ENCODE measurements at regions not wholly inside any gene's neighbourhood (a gene's known extent, or its start where the extent isn't known, plus 50 kb on each side); places are given as distances from the start of the nearest gene placed in this dataset.

DNA sequence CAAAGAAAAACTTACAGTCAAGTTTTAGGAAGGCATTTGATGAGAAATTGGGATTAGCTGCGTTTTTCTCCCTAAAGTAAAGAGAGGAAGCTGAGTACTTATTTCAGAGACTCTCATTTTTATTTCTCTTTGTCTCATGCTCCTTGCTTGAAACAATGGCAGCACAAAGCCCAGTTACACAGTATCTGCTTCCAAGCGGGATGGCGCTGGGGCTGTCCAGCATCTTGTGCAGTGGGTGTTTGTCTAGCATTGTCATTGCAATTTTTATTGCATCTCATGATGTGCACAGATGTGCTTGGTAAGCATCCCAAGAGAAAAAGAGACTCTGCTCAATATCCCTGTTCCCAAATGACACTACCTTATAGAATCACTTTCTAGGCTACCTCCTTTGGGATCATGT, 102.8 kb upstream of the ZNF521 start:
- DNase-seq, result no peak
- no peak overlapping the region for H3K27ac ChIP-seq (ENCODE audit: insufficient read depth, low read length, poor library complexity, severe bottlenecking)
- no peaks in the 10 kb centered on the region for H3K9me3 ChIP-seq (ENCODE audit: control insufficient read depth, low read length)
- H3K4me1 ChIP-seq (ENCODE audit: control insufficient read depth, insufficient read depth, low read length, poor library complexity, severe bottlenecking), result no peaks in the 10 kb centered on the region
- H3K4me3 ChIP-seq (ENCODE audit: insufficient read depth, low read depth, low read length, poor library complexity, severe bottlenecking), result no peak overlapping the region
- no peaks in the 10 kb centered on the region for H3K36me3 ChIP-seq (ENCODE audit: control insufficient read depth, insufficient read depth, low read length)
- no peaks in the 10 kb centered on the region for H3K27me3 ChIP-seq (replicated peaks; ENCODE audit: control insufficient read depth, insufficient read depth, low read length, poor library complexity, severe bottlenecking)

DNA sequence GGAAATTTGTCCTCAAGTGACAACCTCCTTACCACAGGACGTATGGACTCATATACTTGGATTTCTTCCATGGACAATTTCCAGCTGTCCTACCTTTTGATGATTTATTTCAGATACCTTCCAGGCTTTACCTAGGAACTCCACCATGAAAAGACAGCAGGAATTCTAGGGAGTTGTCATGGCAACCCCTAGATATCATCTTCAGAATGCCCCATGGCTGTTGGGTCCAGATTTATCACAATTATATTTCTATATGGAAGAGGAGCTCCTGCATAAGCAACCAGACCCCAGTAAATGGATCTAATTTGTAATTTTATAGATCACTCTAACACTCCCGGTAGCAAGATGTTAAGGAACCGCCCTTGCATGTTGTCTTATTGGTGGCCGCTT, 102.3 kb upstream of the ZNF521 start:
- H3K4me3 ChIP-seq (ENCODE audit: insufficient read depth, low read depth, low read length, poor library complexity, severe bottlenecking), result no peak overlapping the region
- DNase-seq, result no peak
- H3K36me3 ChIP-seq (ENCODE audit: control insufficient read depth, insufficient read depth, low read length), result no peaks in the 10 kb centered on the region
- no peaks in the 10 kb centered on the region for H3K27me3 ChIP-seq (replicated peaks; ENCODE audit: control insufficient read depth, insufficient read depth, low read length, poor library complexity, severe bottlenecking)
- H3K4me1 ChIP-seq (ENCODE audit: control insufficient read depth, insufficient read depth, low read length, poor library complexity, severe bottlenecking), result no peaks in the 10 kb centered on the region
- H3K27ac ChIP-seq (ENCODE audit: insufficient read depth, low read length, poor library complexity, severe bottlenecking), result no peak overlapping the region
- no peaks in the 10 kb centered on the region for H3K9me3 ChIP-seq (ENCODE audit: control insufficient read depth, low read length)

DNA sequence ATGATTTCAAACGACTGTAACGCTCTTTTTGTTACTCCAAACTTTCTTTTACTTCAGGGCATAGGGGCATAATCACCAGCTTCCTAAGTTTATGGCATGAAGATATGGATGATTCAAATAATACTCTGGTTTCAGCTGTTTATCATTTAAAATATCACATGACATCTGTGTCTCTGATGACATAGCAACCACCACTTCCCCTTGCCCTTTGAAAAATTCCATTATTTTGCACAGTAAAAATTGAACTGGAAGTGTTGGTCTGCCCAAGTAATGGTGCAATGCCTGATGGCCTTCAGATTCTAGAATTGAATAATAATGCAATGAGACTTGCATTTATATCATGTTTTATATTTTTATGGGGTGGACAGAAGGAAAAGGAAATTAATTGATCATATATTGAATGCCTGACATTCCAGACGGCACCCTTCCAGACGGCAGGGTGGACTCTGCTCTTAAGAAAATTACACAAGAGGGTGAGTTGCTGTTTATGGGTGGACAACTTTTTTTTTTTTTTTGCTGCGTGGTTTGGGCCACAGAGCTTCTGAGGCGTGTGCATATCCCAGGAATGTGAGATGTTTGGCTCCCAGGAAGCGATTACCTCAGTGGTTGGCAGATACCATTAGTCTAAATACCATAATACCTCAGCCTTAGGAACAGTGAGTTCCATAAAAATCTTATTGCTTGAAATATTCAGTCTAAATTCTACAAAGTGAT, 101.7 kb upstream of the ZNF521 start:
- no peak overlapping the region for H3K27ac ChIP-seq (ENCODE audit: insufficient read depth, low read length, poor library complexity, severe bottlenecking)

DNA sequence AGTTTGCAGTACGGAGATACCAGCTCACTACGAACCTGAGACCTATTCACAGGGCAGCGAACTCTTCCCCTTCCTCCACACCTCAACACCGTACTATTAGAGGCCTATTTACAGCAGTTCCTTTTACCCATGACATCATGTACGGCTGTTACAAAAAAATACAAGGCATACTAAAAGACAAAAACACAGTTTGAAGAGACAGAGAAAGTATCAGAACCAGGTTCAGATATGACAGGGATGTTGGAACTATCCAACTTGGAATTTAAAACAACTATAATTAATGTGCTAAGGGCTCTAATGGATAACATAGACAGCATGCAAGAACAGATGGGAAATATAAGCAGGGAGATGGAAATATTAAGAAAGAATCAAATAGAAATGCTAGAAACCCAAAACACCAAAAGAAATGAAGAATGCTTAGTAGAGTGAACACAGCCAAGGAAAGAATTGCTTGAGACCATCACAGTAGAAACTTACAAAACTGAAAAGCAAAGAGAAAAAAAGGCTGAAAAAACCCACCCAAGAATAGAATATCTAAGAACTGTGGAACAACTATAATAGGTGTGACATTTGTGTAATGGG, 99.2 kb upstream of the ZNF521 start:
- Histone ChIP-seq H3K36me3 (ENCODE audit: control insufficient read depth, insufficient read depth, low read length) (no peaks in the 10 kb centered on the region), H3K4me1 (ENCODE audit: control insufficient read depth, insufficient read depth, low read length, poor library complexity, severe bottlenecking) (no peaks in the 10 kb centered on the region), H3K27ac (ENCODE audit: insufficient read depth, low read length, poor library complexity, severe bottlenecking) (no peak overlapping the region), H3K27me3 (replicated peaks; ENCODE audit: control insufficient read depth, insufficient read depth, low read length, poor library complexity, severe bottlenecking) (no peaks in the 10 kb centered on the region), H3K4me3 (ENCODE audit: insufficient read depth, low read depth, low read length, poor library complexity, severe bottlenecking) (no peak overlapping the region), H3K9me3 (ENCODE audit: control insufficient read depth, low read length) (no peaks in the 10 kb centered on the region)
- no peak for DNase-seq

More for the DNA sequence above, 101.7 kb upstream of the ZNF521 start:
- Histone ChIP-seq H3K36me3 (ENCODE audit: control insufficient read depth, insufficient read depth, low read length) (no peaks in the 10 kb centered on the region), H3K4me3 (ENCODE audit: insufficient read depth, low read depth, low read length, poor library complexity, severe bottlenecking) (no peak overlapping the region), H3K27me3 (replicated peaks; ENCODE audit: control insufficient read depth, insufficient read depth, low read length, poor library complexity, severe bottlenecking) (no peaks in the 10 kb centered on the region), H3K9me3 (ENCODE audit: control insufficient read depth, low read length) (no peaks in the 10 kb centered on the region), H3K4me1 (ENCODE audit: control insufficient read depth, insufficient read depth, low read length, poor library complexity, severe bottlenecking) (no peaks in the 10 kb centered on the region)
- no peak for DNase-seq

DNA sequence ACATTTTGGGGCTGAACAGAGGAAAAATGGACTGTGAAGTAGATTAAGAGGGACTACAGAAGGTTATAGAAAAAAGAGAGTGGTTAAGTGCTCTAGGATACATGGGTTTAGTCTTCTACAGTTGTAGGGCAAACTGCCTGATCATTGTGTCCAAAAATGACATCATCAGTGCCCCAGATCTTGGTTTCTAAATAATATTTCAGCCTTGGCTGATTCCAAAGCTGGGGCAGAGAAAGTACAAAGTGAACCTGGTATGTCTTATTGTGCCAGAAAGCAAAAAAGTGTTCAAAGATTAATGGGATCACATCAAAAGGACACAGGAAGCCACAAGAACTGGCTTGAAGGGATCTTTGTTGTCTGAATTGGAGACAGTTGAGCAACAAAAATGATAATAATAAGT, 97.1 kb upstream of the ZNF521 start:
- Histone ChIP-seq H3K9me3 (ENCODE audit: control insufficient read depth, low read length) (no peaks in the 10 kb centered on the region), H3K27ac (ENCODE audit: insufficient read depth, low read length, poor library complexity, severe bottlenecking) (no peak overlapping the region)
- DNase-seq, result no peak

DNA sequence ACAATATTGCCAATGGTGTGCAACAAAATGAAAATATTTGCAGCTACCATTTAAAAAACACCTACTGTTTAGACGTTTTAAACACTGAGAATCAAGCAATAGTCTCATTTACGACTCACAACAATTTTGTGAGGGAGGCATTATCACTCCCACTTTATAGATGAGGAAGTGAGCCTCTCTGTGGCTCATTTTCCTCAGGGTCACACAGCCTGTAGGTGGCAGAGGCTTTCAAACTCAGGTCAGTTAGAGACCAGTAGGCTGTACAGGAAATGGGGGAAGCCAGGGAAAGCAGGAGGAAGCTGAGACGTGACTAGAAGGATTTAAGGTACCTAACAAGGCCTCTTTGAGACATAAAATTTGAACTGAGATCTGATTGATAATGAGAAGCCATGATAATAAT, 95.0 kb upstream of the ZNF521 start:
- H3K4me3 ChIP-seq (ENCODE audit: insufficient read depth, low read depth, low read length, poor library complexity, severe bottlenecking), result no peak overlapping the region
- H3K36me3 ChIP-seq (ENCODE audit: control insufficient read depth, insufficient read depth, low read length), result no peaks in the 10 kb centered on the region
- DNase-seq, result no peak
- H3K4me1 ChIP-seq (ENCODE audit: control insufficient read depth, insufficient read depth, low read length, poor library complexity, severe bottlenecking), result no peaks in the 10 kb centered on the region
- H3K27ac ChIP-seq (ENCODE audit: insufficient read depth, low read length, poor library complexity, severe bottlenecking), result no peak overlapping the region
- no peaks in the 10 kb centered on the region for H3K27me3 ChIP-seq (replicated peaks; ENCODE audit: control insufficient read depth, insufficient read depth, low read length, poor library complexity, severe bottlenecking)
- no peaks in the 10 kb centered on the region for H3K9me3 ChIP-seq (ENCODE audit: control insufficient read depth, low read length)

More for the DNA sequence above, 97.1 kb upstream of the ZNF521 start:
- no peaks in the 10 kb centered on the region for H3K4me1 ChIP-seq (ENCODE audit: control insufficient read depth, insufficient read depth, low read length, poor library complexity, severe bottlenecking)
- no peak overlapping the region for H3K4me3 ChIP-seq (ENCODE audit: insufficient read depth, low read depth, low read length, poor library complexity, severe bottlenecking)
- no peaks in the 10 kb centered on the region for H3K27me3 ChIP-seq (replicated peaks; ENCODE audit: control insufficient read depth, insufficient read depth, low read length, poor library complexity, severe bottlenecking)
- H3K36me3 ChIP-seq (ENCODE audit: control insufficient read depth, insufficient read depth, low read length), result no peaks in the 10 kb centered on the region

DNA sequence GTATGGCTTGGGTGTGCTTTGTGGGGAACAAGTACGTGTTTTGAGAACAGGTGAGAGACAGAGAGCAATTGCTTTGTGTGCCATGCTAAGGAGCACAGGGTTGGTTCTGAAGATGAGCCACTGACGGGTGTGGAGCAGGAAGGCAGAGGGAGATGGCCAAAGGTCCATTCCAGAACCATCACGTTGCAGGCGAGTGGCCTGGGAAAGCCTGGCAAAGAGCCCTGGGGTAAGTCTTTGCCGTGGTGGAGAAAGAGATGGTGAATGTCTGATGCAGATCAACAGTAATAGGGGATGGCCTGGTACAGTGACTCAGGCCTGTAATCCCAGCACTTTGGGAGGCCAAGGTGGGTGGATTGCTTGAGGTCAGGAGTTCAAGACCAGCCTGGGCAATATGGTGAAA, 93.5 kb upstream of the ZNF521 start:
- no peak overlapping the region for H3K27ac ChIP-seq (ENCODE audit: insufficient read depth, low read length, poor library complexity, severe bottlenecking)
- no peaks in the 10 kb centered on the region for H3K27me3 ChIP-seq (replicated peaks; ENCODE audit: control insufficient read depth, insufficient read depth, low read length, poor library complexity, severe bottlenecking)
- DNase-seq, result no peak
- H3K4me1 ChIP-seq (ENCODE audit: control insufficient read depth, insufficient read depth, low read length, poor library complexity, severe bottlenecking), result no peaks in the 10 kb centered on the region
- H3K36me3 ChIP-seq (ENCODE audit: control insufficient read depth, insufficient read depth, low read length), result no peaks in the 10 kb centered on the region
- H3K9me3 ChIP-seq (ENCODE audit: control insufficient read depth, low read length), result no peaks in the 10 kb centered on the region
- no peak overlapping the region for H3K4me3 ChIP-seq (ENCODE audit: insufficient read depth, low read depth, low read length, poor library complexity, severe bottlenecking)

DNA sequence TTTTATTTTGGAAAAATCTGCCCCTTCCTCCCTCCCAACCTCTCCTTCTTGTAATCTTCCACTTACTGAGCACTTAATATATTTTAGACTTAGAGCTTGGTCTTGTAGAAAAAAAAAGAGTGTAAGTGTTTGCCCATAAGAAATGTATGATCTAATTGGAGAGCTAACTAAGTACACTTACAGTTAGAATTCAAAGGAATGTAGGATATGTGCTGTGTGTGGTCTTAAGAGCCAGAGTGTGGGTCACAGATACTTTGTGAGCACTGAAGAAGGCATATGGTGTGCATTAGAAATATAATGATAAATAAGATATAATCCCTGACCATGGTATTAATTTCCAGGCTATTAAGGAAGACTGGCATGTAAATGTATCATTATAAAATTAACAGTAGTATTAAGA, 91.8 kb upstream of the ZNF521 start:
- H3K27me3 ChIP-seq (replicated peaks; ENCODE audit: control insufficient read depth, insufficient read depth, low read length, poor library complexity, severe bottlenecking), result no peaks in the 10 kb centered on the region
- no peaks in the 10 kb centered on the region for H3K36me3 ChIP-seq (ENCODE audit: control insufficient read depth, insufficient read depth, low read length)
- no peaks in the 10 kb centered on the region for H3K9me3 ChIP-seq (ENCODE audit: control insufficient read depth, low read length)
- no peak overlapping the region for H3K4me3 ChIP-seq (ENCODE audit: insufficient read depth, low read depth, low read length, poor library complexity, severe bottlenecking)
- H3K27ac ChIP-seq (ENCODE audit: insufficient read depth, low read length, poor library complexity, severe bottlenecking), result no peak overlapping the region
- no peak for DNase-seq
- H3K4me1 ChIP-seq (ENCODE audit: control insufficient read depth, insufficient read depth, low read length, poor library complexity, severe bottlenecking), result no peaks in the 10 kb centered on the region

DNA sequence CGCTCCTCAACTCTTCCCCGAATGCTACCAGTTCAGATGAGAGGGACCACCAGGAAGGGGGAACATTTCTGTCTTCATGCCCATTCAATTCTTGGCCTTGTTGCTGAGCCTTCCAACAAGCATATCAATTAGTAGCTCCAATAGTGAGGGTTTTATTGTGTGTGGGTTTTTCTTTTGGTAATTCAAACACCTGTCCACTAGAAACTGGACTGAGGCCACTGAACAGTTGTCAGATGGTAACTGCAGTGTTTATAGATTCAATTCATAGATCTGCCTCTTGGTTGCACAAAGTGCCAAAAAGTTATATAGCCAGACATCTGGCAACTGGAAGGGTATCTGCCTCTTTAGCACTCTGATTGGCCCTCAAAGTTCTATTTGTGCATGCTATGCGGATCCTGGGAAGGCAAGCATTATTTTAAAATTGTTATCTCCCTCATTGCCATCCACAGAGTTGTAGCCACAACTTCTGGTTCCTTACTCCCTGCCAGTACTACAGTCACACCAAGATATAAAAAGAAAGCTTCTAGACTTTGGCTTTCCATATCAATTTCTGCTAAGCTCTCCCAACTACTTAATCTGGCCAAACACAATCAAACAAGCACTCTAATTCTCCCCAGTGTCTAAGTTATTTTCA, 83.3 kb upstream of the ZNF521 start:
- no peaks in the 10 kb centered on the region for H3K4me1 ChIP-seq (ENCODE audit: control insufficient read depth, insufficient read depth, low read length, poor library complexity, severe bottlenecking)
- no peaks in the 10 kb centered on the region for H3K9me3 ChIP-seq (ENCODE audit: control insufficient read depth, low read length)
- H3K36me3 ChIP-seq (ENCODE audit: control insufficient read depth, insufficient read depth, low read length), result no peaks in the 10 kb centered on the region
- no peaks in the 10 kb centered on the region for H3K27me3 ChIP-seq (replicated peaks; ENCODE audit: control insufficient read depth, insufficient read depth, low read length, poor library complexity, severe bottlenecking)
- no peak overlapping the region for H3K4me3 ChIP-seq (ENCODE audit: insufficient read depth, low read depth, low read length, poor library complexity, severe bottlenecking)
- H3K27ac ChIP-seq (ENCODE audit: insufficient read depth, low read length, poor library complexity, severe bottlenecking), result no peak overlapping the region
- DNase-seq, result no peak

DNA sequence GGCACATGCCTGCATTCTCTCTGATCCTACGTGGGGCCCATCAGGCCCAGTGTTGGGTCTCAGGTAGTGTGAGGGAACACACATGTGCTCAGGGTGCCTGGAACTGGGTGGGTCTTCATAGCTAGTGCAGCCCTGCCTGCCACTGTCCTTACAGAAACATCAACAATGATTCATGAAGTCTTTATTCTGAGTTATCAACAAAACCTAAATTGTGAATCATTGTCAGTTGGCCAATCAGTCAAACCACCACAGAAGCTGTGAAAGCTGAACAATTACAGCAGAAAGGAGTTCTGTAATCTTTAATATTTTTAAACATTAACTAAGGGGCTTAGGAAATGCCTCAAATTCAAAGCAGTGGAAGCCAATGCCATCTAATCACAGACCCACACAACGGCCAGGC, 82.8 kb upstream of the ZNF521 start:
- H3K27ac ChIP-seq (ENCODE audit: insufficient read depth, low read length, poor library complexity, severe bottlenecking), result no peak overlapping the region
- no peaks in the 10 kb centered on the region for H3K27me3 ChIP-seq (replicated peaks; ENCODE audit: control insufficient read depth, insufficient read depth, low read length, poor library complexity, severe bottlenecking)
- H3K4me3 ChIP-seq (ENCODE audit: insufficient read depth, low read depth, low read length, poor library complexity, severe bottlenecking), result no peak overlapping the region
- no peaks in the 10 kb centered on the region for H3K9me3 ChIP-seq (ENCODE audit: control insufficient read depth, low read length)
- no peaks in the 10 kb centered on the region for H3K4me1 ChIP-seq (ENCODE audit: control insufficient read depth, insufficient read depth, low read length, poor library complexity, severe bottlenecking)
- DNase-seq, result no peak
- H3K36me3 ChIP-seq (ENCODE audit: control insufficient read depth, insufficient read depth, low read length), result no peaks in the 10 kb centered on the region
